ENCODE measurements at regions not wholly inside any gene's neighbourhood (a gene's known extent, or its start where the extent isn't known, plus 50 kb on each side); places are given as distances from the start of the nearest gene placed in this dataset.

DNA sequence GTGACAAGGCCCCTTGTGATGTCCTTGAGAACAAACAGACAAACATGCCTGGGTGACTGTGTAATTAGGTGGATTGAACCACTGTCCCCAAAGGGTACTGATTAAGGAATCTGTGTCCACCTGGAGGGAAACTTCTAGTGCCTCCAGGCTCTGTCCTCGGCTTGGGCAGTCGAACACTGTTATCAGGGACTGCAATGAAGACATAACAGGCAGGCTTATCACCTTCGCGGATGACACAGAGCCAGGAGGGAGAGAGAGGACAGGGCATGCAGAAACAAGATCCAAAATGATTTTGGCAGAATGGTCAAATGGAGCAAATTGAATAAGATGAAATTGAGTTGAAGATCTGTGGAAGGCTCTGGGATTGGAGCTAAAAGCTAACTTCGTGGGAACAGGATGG lies 60.9 kb upstream of the ZFAND3 start:
- H3K27me3 ChIP-seq (ENCODE audit: insufficient read depth, low read length), result 0 out of 2 replicates have a peak, but pooled peaks cover 3% of the 10 kb centered on the region
- ChIA-PET CTCF (no interaction called here), RAD21 (ENCODE audit: low non-redundant PET in 1 of 2, low total read pairs in 2 of 2, uncharacterized antibody in 2 of 2, unreplicated experiment in 2 of 2) (no interaction called here), POLR2A (no interaction called here)
- no peak for ATAC-seq
- no peaks in the 10 kb centered on the region for H3K4me1 ChIP-seq (ENCODE audit: control insufficient read depth in 1 of 2, insufficient read depth in 2 of 2, low read length in 2 of 2)
- intact Hi-C loops (cut with micrococcal nuclease), result no loop called here
- H3K9me3 ChIP-seq (ENCODE audit: control insufficient read depth in 1 of 2, insufficient read depth in 1 of 2, low read depth in 1 of 2, low read length in 2 of 2), result no peaks in the 10 kb centered on the region
- no peak overlapping the region for H3K4me2 ChIP-seq (ENCODE audit: low read length)
- H3K4me3 ChIP-seq (replicated peaks in 1 of 2; ENCODE audit: low read depth in 1 of 2, low read length in 2 of 2), result no peak overlapping the region
- H3K79me2 ChIP-seq (ENCODE audit: insufficient read depth, low read length), result no peaks in the 10 kb centered on the region
- H2AFZ ChIP-seq (ENCODE audit: low read depth, low read length, poor library complexity, severe bottlenecking), result no peak overlapping the region
- BruUV-seq (replicated peaks), result no TSS peak
- no peak overlapping the region for H3K9ac ChIP-seq (ENCODE audit: low read length)
- no peak overlapping the region for H3K27ac ChIP-seq (ENCODE audit: low read depth, low read length)
- no peak for DNase-seq (ENCODE audit: low read depth, low spot score)
- no peaks in the 10 kb centered on the region for H3K36me3 ChIP-seq (ENCODE audit: control insufficient read depth in 1 of 2, insufficient read depth in 2 of 2, low read length in 2 of 2)
- H4K20me1 ChIP-seq (ENCODE audit: insufficient read depth), result no peaks in the 10 kb centered on the region
- H3K9me2 ChIP-seq (ENCODE audit: insufficient read depth), result no peaks in the 10 kb centered on the region
- TF ChIP-seq CBX3 (IDR thresholded peaks at IDR 0.05; ENCODE audit: low read depth) (no peak), EZH2 (IDR thresholded peaks at IDR 0.05) (no peak), ZNF274 (IDR thresholded peaks at IDR 0.05; ENCODE audit: low read depth, low read length) (no peak), ZFX (IDR thresholded peaks at IDR 0.05) (no peak)

DNA sequence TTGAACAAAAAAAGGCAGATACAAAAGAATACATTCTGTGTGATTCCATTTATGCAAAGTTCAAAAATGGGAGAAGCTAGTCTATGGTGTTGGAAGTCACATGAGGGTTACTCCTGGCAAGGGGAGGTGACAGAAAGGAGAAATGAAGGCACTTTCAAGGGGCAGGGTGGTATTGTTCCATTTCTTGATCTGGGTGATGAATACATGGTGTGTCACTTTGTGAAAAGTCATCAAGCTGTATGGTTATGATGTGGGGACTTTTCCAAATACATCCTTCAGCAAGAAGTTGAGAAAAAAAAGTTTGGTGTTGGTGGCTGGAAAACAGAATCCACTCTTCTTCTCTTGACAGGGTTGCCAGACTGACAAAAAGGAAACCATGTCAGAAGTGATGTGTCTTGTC lies 60.6 kb upstream of the MDGA1 start:
- intact Hi-C loops (cut with micrococcal nuclease), result no loop called here
- H3K9me2 ChIP-seq (ENCODE audit: insufficient read depth), result no peaks in the 10 kb centered on the region
- CTCF ChIA-PET, result no interaction called here
- no peaks in the 10 kb centered on the region for H3K79me2 ChIP-seq (ENCODE audit: insufficient read depth, low read length)
- H3K4me3 ChIP-seq (replicated peaks in 1 of 2; ENCODE audit: low read depth in 1 of 2, low read length in 2 of 2), result no peak overlapping the region
- RAD21 ChIA-PET (ENCODE audit: low non-redundant PET in 1 of 2, low total read pairs in 2 of 2, uncharacterized antibody in 2 of 2, unreplicated experiment in 2 of 2), result no interaction called here
- no peak overlapping the region for H3K27ac ChIP-seq (ENCODE audit: low read depth, low read length)
- no peaks in the 10 kb centered on the region for H4K20me1 ChIP-seq (ENCODE audit: insufficient read depth)
- H3K4me2 ChIP-seq (ENCODE audit: low read length), result no peak overlapping the region
- DNase-seq (ENCODE audit: low read depth, low spot score), result no peak
- H3K9me3 ChIP-seq (ENCODE audit: control insufficient read depth in 1 of 2, insufficient read depth in 1 of 2, low read depth in 1 of 2, low read length in 2 of 2), result no peaks in the 10 kb centered on the region
- no peak overlapping the region for H2AFZ ChIP-seq (ENCODE audit: low read depth, low read length, poor library complexity, severe bottlenecking)
- no peaks in the 10 kb centered on the region for H3K36me3 ChIP-seq (ENCODE audit: control insufficient read depth in 1 of 2, insufficient read depth in 2 of 2, low read length in 2 of 2)
- H3K9ac ChIP-seq (ENCODE audit: low read length), result no peak overlapping the region
- H3K4me1 ChIP-seq (ENCODE audit: control insufficient read depth in 1 of 2, insufficient read depth in 2 of 2, low read length in 2 of 2), result no peaks in the 10 kb centered on the region
- POLR2A ChIA-PET, result no interaction called here
- no TSS peak for BruUV-seq (replicated peaks)
- H3K27me3 ChIP-seq (ENCODE audit: insufficient read depth, low read length), result 0 out of 2 replicates have a peak, but pooled peaks cover 3% of the 10 kb centered on the region
- no peak for TF ChIP-seq SRF (IDR thresholded peaks at IDR 0.05; ENCODE audit: low read depth)
- TF ChIP-seq, protein P1, sequence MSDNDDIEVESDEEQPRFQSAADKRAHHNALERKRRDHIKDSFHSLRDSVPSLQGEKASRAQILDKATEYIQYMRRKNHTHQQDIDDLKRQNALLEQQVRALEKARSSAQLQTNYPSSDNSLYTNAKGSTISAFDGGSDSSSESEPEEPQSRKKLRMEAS (IDR thresholded peaks at IDR 0.05), result no peak
- TF ChIP-seq FOSL1 (IDR thresholded peaks at IDR 0.05; ENCODE audit: low read depth), result no peak
- TF ChIP-seq JUND (IDR thresholded peaks at IDR 0.05), result no peak
- TF ChIP-seq, protein P2, sequence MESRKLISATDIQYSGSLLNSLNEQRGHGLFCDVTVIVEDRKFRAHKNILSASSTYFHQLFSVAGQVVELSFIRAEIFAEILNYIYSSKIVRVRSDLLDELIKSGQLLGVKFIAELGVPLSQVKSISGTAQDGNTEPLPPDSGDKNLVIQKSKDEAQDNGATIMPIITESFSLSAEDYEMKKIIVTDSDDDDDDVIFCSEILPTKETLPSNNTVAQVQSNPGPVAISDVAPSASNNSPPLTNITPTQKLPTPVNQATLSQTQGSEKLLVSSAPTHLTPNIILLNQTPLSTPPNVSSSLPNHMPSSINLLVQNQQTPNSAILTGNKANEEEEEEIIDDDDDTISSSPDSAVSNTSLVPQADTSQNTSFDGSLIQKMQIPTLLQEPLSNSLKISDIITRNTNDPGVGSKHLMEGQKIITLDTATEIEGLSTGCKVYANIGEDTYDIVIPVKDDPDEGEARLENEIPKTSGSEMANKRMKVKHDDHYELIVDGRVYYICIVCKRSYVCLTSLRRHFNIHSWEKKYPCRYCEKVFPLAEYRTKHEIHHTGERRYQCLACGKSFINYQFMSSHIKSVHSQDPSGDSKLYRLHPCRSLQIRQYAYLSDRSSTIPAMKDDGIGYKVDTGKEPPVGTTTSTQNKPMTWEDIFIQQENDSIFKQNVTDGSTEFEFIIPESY (IDR thresholded peaks at IDR 0.05; ENCODE audit: extremely low read depth, insufficient replicate concordance, low read length), result no peak
- no peak for TF ChIP-seq ELF1 (IDR thresholded peaks at IDR 0.05; ENCODE audit: borderline replicate concordance, low read depth)
- TF ChIP-seq POLR2AphosphoS5 (IDR thresholded peaks at IDR 0.05; ENCODE audit: low read depth, low read length), result no peak
- TF ChIP-seq POLR2A (IDR thresholded peaks at IDR 0.05; ENCODE audit: borderline replicate concordance, extremely low read depth, insufficient read depth, insufficient read length), result no peak
- no peak for TF ChIP-seq TCF7L2 (IDR thresholded peaks at IDR 0.05; ENCODE audit: borderline replicate concordance, extremely low read depth, insufficient read depth, insufficient read length)
- no peak for TF ChIP-seq EZH2phosphoT487 (IDR thresholded peaks at IDR 0.05; ENCODE audit: borderline replicate concordance)
- no peak for ATAC-seq

Measured in HCT116 (cell line).